NCI-H226 (cell line): ENCODE measurements at regions not wholly inside any gene's neighbourhood (a gene's known extent, or its start where the extent isn't known, plus 50 kb on each side); places are given as distances from the start of the nearest gene placed in this dataset.
A peak's percentile ranks its signal among the peaks of the same experiment; 100 is the strongest.
"Not testable (repeated sequence)": the region's sequence is repeated elsewhere in the genome, so short reads cannot be mapped to it uniquely, and the experiment has no call there.

Source experiments
- DNase-seq: peaks from one replicate; pipeline ENCODE4 v3.0.0-alpha.2; 2015

- DNase-seq: no peak
These were observed 1139.6 kb downstream of the STPG2 start for GRCh38 chr4:97003715-97004114.

DNA sequence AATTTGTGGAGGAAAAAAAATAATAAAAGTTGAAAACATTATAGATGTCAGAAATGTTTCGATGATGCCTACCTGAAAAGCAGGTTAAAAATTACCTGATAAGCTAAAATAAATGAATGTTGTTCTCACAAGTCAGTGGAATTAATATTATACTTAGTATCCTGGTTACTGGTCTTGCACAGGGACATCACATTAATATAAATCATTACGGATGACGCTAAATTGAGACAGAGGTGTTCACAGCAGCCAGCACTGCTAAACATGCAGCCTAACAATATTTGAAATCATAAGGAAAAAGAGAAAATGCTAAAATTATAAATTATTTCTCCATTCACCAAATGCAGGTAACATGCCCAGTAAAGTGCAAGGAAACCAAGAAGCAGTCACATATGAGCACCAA lies 1130.0 kb downstream of the STPG2 start:
- DNase-seq: no peak

- peak; percentile 9 for DNase-seq
These were observed 1129.6 kb downstream of the STPG2 start for GRCh38 chr4:97013711-97014110.

GRCh38 chr4:97015301-97015700 lies 1128.0 kb downstream of the STPG2 start:
- DNase-seq: no peak

- DNase-seq: no peak
These were observed 1126.9 kb downstream of the STPG2 start for GRCh38 chr4:97016186-97016907.

- no peak for DNase-seq
These were observed 1115.4 kb downstream of the STPG2 start for GRCh38 chr4:97027728-97028410.

DNA sequence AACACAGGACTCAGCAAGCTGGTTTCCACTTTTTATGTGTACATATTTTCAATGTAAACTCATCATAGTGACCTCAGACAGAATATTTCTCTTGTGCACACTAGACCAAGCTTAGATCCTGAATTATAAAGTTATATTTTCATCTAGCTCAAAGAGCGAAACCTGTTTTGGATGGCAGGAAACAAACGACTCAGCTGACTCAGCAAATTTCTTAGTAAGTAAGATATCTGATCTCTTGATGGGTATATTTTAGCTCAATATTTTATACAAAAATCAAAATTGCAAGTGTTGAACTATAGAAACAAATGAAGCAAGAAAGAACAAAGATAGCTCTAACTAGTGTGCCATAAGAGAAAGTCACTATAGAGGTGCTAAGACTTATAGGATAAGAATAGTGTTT lies 1114.5 kb downstream of the STPG2 start:
- no peak for DNase-seq

GRCh38 chr4:97037411-97038145 lies 1105.7 kb downstream of the STPG2 start:
- DNase-seq: not testable (repeated sequence)

DNA sequence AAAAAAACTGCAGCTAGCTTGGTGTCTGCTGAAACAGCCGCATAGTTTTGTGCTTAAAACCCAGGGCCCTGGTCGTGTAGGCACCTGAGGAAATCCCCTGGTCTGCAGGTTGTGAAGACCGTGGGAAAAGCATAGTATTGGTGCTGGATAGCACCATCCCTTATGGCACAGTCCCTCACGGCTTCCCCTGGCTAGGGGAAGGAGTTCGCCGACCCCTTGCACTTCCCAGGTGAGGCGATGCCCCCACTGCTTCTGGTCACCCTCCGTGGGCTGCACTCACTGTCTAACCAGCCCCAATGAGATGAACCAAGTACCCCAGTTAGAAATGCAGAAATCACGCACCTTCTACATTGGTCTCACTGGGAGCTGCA lies 1105.1 kb downstream of the STPG2 start:
- no peak for DNase-seq

- no peak for DNase-seq
These were observed 1070.6 kb downstream of the STPG2 start for GRCh38 chr4:97072666-97073065.

DNA sequence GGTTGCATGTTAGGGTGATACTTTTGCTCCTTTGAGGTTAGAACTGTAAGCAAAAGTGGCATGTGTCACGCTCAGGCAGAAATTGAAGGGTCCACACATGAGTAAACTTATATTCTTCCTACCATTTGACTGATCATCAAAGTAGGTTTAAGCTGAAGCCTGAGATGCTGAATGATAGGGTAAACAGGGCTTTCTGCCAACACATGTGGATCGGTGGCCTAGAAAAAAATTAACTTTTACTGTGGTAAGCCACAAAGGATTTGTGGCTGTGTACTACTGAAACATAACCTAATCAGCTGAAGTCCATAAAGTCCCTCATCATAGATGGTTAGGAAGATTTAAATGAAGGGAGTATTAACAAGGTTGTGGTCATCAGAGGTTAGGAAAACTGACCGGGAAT lies 1070.1 kb downstream of the STPG2 start:
- no peak for DNase-seq

GRCh38 chr4:97074531-97074930 lies 1068.7 kb downstream of the STPG2 start:
- no peak for DNase-seq

DNA sequence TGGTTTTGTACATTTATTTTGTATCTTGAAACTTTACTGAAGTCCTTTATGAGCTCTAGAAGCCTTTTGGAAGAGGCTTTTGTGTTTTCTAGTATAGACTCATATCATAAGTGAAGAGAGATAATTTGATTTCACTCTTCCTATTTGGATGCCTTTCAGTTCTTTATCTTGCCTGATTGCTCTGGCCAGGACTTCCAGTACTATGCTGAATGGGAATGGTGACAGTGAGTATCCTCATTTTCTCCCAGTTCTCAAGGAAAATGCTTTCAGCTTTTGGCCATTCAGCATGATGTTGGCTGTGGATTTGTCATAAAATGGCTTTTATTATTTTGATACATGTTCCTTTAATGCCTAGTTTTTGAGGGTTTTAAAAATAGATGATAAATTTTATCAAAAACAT lies 1061.3 kb downstream of the STPG2 start:
- no peak for DNase-seq

GRCh38 chr4:97097036-97097435 lies 1046.2 kb downstream of the STPG2 start:
- not testable (repeated sequence) for DNase-seq

GRCh38 chr4:97101171-97101570 lies 1042.1 kb downstream of the STPG2 start:
- DNase-seq: not testable (repeated sequence)

DNA sequence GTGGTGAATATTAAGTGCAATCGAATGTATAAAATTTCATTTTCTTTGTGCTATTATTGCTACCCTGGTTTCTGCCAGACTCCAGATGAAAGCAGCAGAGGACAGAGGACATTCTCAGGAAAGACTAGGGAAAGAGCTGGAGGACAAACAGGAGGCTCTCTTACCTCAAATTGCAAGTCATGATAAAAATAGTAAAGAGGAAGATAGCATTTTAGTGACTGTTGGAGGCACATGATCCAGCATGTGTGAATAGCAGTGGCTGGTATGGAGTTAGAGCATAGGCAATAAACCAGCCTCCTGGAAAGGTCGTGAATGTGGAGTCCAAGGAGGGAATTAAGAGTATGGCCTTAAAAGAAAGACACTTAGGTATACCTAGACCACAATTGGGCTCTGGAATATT lies 1040.0 kb downstream of the STPG2 start:
- DNase-seq: no peak

- DNase-seq: peak; percentile 39
These were observed 1039.3 kb downstream of the STPG2 start for GRCh38 chr4:97104006-97104405.

- DNase-seq: no peak
These were observed 1038.6 kb downstream of the STPG2 start for GRCh38 chr4:97104666-97105065.

DNA sequence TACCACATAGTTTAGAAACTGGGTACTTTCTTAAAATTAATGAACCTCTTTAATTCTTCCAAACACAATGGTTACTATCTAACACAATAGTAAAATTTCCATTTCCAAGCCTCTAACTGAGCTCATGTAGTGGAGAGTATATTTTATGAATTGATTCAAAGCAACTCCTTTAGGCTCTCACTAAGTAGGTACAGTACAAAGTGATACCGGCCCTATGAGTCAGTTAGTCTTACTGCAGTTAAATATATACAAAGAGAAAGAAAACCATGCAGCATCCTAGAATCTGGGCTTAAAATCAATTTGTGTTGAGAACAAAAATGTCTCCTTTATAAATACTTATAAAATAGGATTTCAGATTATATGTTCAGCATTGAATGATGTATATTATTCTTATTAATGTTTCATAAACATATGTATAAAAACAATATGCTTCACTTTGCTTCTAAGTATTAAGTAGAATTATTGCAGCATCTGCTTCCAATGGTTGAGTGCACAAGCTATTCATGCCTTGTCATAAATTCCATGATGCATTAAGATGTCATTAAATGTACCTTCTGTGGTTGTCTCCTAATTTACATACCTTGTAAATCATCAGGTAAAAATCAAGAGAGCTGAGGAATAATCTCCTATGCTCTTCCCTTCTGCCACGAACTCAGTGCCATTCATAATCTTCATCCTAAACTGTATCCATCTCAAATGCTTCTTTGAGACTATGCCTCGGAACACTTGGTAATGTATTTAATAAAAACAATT lies 1037.8 kb downstream of the STPG2 start:
- DNase-seq: no peak

- DNase-seq: no peak
These were observed 1037.1 kb downstream of the STPG2 start for GRCh38 chr4:97106161-97106560.

GRCh38 chr4:97110506-97110905 lies 1032.8 kb downstream of the STPG2 start:
- DNase-seq: no peak

GRCh38 chr4:97116511-97116910 lies 1026.8 kb downstream of the STPG2 start:
- DNase-seq: no peak

- no peak for DNase-seq
These were observed 1021.8 kb downstream of the STPG2 start for GRCh38 chr4:97121493-97121892.
